ENCODE measurements at regions not wholly inside any gene's neighbourhood (a gene's known extent, or its start where the extent isn't known, plus 50 kb on each side); places are given as distances from the start of the nearest gene placed in this dataset.

- FAIRE-seq, result no peak
- H3K27ac ChIP-seq (ENCODE audit: control insufficient read depth, insufficient read depth), result no peak overlapping the region
- TF ChIP-seq MEF2B (IDR thresholded peaks at IDR 0.05; ENCODE audit: partially characterized antibody, poor library complexity, severe bottlenecking) (no peak), ZNF274 (IDR thresholded peaks at IDR 0.05; ENCODE audit: insufficient read depth, insufficient read length) (no peak), SREBF1 (IDR thresholded peaks at IDR 0.05; ENCODE audit: low read length) (no peak), PML (IDR thresholded peaks at IDR 0.05; ENCODE audit: low read length) (no peak), KDM1A (IDR thresholded peaks at IDR 0.05; ENCODE audit: borderline replicate concordance) (no peak), EP300 (IDR thresholded peaks at IDR 0.05; ENCODE audit: borderline replicate concordance in 1 of 2, control insufficient read depth in 1 of 2, low read depth in 2 of 2, low read length in 2 of 2) (no peak), NFYB (IDR thresholded peaks at IDR 0.05; ENCODE audit: insufficient read depth, low read depth, low read length) (no peak), HDAC2 (IDR thresholded peaks at IDR 0.05) (no peak), RCOR1 (conservative IDR thresholded peaks at IDR 0.05; ENCODE audit: low read depth, low read length) (no peak), ELK1 (IDR thresholded peaks at IDR 0.05; ENCODE audit: low read depth, low read length) (no peak), HSF1 (IDR thresholded peaks at IDR 0.05; ENCODE audit: low read depth, low read length) (no peak), CBX3 (IDR thresholded peaks at IDR 0.05; ENCODE audit: borderline replicate concordance, low read depth) (no peak), ZNF24 (IDR thresholded peaks at IDR 0.05) (no peak), MXI1 (IDR thresholded peaks at IDR 0.05; ENCODE audit: low read depth, low read length) (no peak), CHD1 (IDR thresholded peaks at IDR 0.05; ENCODE audit: low read depth, low read length) (no peak), RBBP5 (conservative IDR thresholded peaks at IDR 0.05) (no peak), MLLT1 (IDR thresholded peaks at IDR 0.05) (no peak)
- no peaks in the 10 kb centered on the region for H3K79me2 ChIP-seq (ENCODE audit: control insufficient read depth, insufficient read depth, low read length)
- ChIA-PET CTCF (interaction anchor here (0.6 kb wide), 1 partner anchor 98 kb away, joined by 3 read pairs; no protein-coding TSS in a partner anchor), SMC1A (ENCODE audit: uncharacterized antibody, unreplicated experiment) (no interaction called here), POLR2A (no interaction called here), RAD21 (ENCODE audit: unreplicated experiment) (no interaction called here)
- WGBS (ENCODE audit: insufficient coverage, insufficient replicate concordance, low lambda C conversion rate, missing lambda C conversion rate), result 0% methylated on average over 2 of the region's 2 CpGs
- H3K36me3 ChIP-seq (ENCODE audit: control insufficient read depth in 2 of 2, insufficient read depth in 2 of 2, low read length in 1 of 2), result no peaks in the 10 kb centered on the region
- no peaks in the 10 kb centered on the region for H3K9me3 ChIP-seq (replicated peaks; ENCODE audit: control insufficient read depth, insufficient read depth, low read length)
- no peak for DNase-seq (ENCODE audit: low read depth, low spot score)
- H3K4me2 ChIP-seq (ENCODE audit: control insufficient read depth, insufficient read depth), result no peak overlapping the region
- H3K9ac ChIP-seq (ENCODE audit: control insufficient read depth, insufficient read depth, low read length), result no peak overlapping the region
- no peak overlapping the region for H2AFZ ChIP-seq (ENCODE audit: control insufficient read depth, low read depth, low read length)
- intact Hi-C loops (cut with micrococcal nuclease; ENCODE audit: unreplicated experiment), result no loop called here
- in situ Hi-C loops (cut with MboI), result no loop called here
- no TSS peak for BruUV-seq (replicated peaks)
- no peak overlapping the region for H3K4me3 ChIP-seq
- H3K4me1 ChIP-seq (ENCODE audit: control insufficient read depth, insufficient read depth, low read length), result no peaks in the 10 kb centered on the region
- no peaks in the 10 kb centered on the region for H4K20me1 ChIP-seq (ENCODE audit: control insufficient read depth, insufficient read depth)
- no peak for ATAC-seq
- no peaks in the 10 kb centered on the region for H3K27me3 ChIP-seq (replicated peaks in 1 of 2; ENCODE audit: control insufficient read depth in 2 of 2, insufficient read depth in 2 of 2, low read length in 1 of 2)
Measured at GRCh38 chr7:94781236-94781635, 125.3 kb upstream of the SGCE start.

Data from GM12878 (cell line).